Right kidney (tissue), 1 donor: ENCODE measurements at regions not wholly inside any gene's neighbourhood (a gene's known extent, or its start where the extent isn't known, plus 50 kb on each side); places are given as distances from the start of the nearest gene placed in this dataset.
A peak's percentile ranks its signal among the peaks of the same experiment; 100 is the strongest.
"Not testable (repeated sequence)": the region's sequence is repeated elsewhere in the genome, so short reads cannot be mapped to it uniquely, and the experiment has no call there.

Source experiments
- DNase-seq: peaks from one replicate; pipeline ENCODE4 v3.0.0-alpha.2; 2016

DNA sequence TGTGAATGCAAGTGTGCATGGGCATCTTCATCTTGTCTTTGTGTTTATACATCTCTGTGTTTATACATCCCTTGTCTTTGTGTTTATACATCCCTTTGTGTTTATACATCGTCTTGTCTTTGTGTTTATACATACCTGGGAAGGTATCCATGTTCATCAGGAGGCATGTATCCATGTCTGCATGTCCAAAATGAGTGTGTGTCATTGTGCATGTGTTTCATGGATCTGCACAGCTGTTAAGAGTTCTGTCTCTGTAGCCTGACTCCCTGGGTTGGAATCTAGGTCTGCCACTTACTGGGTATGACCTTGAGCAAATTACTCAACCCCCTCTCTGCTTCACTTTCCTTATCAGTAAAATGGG is 50.1 kb upstream of the SIRPA start:
- no peak for DNase-seq

GRCh38 chr20:1844325-1845162 is 50.7 kb upstream of the SIRPA start:
- DNase-seq: no peak

GRCh38 chr20:1842281-1842680 is 52.9 kb upstream of the SIRPA start:
- DNase-seq: no peak

DNA sequence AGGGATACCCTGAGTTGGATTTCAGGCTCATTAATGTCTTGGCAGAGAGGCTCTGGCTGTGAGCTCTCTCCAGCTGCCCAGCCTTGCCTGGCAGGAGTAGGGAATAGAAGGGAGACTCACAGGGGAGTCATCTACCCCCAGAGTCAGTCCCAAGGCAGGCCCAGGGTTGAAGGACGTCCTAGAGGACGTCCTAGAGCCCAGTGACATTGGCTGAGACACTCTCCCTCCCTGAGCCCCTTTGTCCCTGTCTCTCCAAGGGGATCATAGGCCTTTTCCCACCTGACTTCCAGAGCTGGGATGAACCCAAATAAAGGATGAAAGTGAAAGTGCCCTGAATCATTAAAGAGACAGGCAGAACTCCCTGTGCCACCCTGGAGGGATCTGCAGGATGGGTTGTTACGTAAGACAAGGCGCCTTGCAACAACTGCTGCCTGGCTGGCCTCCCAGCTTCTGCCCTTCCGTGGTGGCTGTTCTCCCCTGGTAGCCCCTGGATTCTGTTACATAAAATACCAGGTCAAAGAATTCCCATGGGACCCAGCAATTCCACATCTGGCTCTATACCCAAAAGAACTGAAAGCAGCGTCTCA is 53.6 kb upstream of the SIRPA start:
- DNase-seq: no peak

DNA sequence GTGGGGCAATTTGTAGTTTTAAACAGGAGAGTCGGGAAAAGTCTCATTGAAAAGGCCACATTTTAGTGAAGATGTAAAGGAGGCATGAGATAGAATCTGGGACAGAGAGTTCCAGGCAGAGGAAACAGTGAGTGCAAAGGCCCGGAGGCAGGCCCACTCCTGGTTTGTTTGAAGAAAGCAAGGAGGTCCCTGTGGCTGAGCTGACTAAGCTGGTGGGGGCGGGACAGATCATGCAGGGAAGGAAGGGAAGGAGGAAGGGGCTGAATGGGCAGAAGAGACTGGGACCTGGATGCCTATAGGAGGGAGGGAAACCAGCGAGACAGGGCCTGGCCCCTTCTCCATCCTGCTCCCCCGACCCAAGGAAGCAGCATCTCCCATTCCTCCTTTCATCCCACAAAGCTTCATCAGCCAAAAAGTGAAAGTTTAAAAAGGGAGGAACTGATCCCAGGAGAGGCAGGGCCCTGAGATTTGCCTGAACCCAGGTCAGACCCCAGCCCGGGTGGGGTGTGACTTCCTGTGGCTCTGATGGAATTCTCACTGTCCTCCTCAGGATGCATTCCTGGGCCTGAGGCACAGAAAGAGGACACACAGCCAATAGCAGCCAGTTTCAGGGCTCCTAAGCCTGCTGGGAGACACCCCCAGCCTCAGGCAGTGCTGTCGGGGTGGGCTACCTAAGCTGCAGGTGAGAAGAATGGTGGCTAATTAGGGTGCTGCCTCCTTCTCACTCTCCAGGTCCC is 54.2 kb upstream of the SIRPA start:
- no peak for DNase-seq

DNA sequence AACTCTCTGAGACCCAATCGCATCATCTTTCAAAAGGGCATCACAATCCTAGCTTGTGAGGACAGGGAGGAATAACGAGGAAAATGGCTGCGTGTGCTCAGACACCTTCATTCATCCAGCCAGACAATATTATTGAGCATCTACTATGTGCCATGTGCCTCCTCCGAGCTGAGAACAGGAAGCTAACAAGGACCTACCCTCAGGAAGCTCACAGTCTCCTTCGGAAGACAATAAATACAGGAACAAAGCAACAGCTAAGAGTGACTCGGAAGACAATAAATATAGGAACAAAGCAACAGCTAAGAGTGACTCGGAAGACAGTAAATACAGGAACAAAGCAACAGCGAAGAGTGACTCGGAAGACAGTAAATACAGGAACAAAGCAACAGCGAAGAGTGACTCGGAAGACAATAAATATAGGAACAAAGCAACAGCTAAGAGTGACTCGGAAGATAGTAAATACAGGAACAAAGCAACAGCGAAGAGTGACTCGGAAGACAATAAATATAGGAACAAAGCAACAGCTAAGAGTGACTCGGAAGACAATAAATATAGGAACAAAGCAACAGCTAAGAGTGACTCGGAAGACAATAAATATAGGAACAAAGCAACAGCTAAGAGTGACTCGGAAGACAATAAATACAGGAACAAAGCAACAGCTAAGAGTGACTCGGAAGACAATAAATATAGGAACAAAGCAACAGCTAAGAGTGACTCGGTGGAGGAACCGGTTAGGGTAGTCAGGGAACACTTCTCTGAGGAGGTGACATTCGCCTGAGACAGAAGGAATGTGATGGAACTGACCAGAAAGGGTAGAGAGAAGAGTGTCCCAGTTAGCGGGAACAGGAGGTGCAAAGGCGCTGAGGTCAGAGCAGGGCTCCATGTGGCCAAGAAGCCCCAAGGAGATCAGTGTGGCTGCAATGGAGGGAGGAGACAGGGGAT is 55.6 kb upstream of the SIRPA start:
- not testable (repeated sequence) for DNase-seq

GRCh38 chr20:1838556-1839279 is 56.5 kb upstream of the SIRPA start:
- DNase-seq: peak; percentile 56

GRCh38 chr20:1835186-1836035 is 59.8 kb upstream of the SIRPA start:
- DNase-seq: no peak

- no peak for DNase-seq
Observed at GRCh38 chr20:1833728-1834726, 61.2 kb upstream of the SIRPA start.

DNA sequence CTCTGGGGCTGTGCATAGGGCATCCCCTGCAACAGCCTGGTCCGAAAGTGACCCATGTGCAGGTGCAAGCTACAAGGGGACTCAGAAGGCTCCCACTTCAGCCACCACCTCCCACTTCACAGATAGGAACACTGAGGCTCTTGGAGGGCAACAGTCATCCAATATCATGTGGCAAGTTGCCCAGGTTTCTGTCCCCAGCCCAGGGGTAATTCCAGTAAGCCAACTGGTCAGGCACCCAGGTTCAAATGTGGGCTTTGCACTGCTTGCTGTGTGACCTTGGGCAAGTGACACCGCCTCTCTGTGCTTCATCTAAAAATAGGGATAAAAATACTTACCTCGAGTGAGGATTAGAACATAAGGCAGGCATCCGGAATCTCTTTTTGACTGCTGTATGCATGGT is 62.0 kb upstream of the SIRPA start:
- no peak for DNase-seq

DNA sequence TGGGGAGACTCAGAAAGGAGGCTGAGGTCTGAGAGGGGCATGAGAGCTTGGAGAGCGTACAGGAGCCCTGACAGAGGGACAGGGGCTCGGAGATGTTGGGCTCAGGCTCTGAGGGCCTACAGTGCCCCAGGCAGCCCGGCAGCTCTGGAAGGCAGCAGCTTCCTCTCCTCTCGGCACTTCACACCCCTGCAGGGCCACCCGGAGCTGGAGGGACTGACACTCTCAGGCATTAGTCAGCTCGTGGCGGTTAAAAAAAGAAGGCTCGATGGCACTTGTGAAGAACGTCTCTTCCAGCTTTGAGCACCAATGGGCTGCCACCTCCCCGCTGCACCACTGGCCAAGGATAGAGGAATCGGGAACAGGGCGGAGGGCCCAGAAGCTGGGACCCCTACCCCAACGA is 62.6 kb upstream of the SIRPA start:
- no peak for DNase-seq

DNA sequence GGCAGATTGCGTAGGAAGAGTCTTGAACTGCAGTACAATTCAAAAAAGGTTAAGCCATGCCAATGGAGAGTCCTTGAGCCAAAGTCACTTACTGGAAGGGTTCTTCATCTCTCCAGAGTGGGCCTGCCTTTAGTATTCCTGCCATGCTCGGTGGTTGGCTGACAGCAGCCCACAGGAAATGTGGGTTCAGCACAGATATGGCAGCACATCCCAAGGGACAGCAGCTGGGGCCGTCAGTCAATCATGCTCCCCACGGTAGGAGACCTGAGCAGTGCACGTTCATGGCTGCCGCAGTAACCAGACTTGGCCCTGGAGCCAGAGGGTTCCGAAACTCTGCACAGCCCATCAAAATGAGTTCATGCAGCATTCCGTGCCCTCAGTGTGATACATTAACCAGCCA is 63.6 kb upstream of the SIRPA start:
- DNase-seq: no peak

DNA sequence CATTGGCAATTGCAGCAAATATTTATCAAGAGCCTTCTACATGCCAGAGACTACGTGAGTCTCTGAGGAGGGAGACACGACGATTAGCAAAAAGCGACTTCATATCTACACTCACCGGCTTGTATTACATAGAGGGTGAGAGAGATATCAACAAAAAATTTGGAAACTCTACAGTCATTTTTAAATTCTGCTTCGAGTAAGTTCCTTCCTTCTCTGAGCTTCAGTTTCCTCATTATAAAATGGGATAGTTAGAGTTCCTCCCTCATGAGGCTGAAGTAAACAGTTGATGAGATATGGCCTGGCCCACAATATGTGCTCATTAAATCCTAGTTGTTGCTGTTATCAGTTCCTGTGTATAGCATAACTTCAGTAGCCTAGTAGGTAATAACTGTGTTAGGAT is 64.1 kb upstream of the SIRPA start:
- DNase-seq: no peak

- DNase-seq: no peak
Observed at GRCh38 chr20:1830240-1830639, 65.0 kb upstream of the SIRPA start.

DNA sequence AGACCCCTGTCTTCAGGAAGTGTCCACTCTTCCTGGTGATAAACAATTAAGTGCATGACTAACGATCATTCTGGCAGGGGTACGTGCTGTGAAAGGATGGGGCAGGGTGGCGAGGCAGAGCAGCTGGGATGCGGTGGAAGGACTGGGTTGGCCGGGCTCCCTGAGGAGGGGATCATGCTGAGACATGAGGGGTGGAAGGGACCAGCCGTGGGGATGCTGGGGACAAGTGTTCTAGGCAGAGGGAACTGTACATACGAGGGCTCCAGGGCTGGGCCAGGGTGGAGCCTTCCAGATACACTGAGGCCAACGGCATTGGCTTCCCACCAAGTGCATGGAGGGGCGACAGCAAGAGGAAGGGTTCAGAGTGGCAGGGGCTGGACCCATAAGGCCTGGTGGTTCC is 65.7 kb upstream of the SIRPA start:
- DNase-seq: no peak

GRCh38 chr20:1828786-1829131 is 66.4 kb upstream of the SIRPA start:
- no peak for DNase-seq

DNA sequence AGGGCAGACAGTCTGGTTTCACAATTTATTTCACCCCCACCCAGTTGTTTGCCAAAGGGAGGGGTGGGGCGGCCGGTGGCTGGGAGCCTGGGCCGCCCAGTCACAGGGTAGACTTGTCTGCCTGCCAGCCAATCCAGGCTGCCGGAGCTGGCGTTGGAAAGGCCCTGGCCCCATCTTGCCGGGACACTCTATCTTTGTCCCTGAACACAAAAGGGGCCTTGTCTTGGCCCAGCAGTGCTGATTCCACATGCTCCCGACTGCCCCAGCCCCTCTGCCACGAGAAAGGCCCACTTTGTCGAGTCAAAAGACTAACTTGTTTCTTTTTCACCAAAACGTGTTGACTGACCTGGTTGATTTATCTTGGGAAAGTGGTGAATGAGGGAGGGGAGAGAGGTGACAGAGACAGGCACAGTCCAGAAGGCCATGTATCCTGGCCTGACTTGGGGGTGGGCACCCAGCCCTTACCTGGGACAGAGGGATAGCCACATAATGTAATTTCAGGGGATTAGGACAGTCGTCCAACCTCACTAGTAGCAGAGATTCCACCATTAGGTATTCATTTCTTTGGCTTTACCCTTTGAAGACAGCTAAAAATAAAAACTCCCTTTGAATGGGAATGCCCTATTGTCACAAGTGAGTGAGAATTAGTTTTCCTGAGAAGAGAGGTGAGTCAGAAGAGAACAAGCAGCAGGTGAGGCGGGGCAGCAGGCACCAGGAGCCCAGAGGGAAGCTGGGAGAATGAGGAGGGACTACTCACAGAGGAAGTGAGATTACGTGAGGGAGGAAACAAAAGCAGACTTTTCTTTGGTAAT is 67.0 kb upstream of the SIRPA start:
- no peak for DNase-seq

GRCh38 chr20:1827510-1827973 is 67.7 kb upstream of the SIRPA start:
- no peak for DNase-seq
